B cell (primary cell): ENCODE measurements at regions not wholly inside any gene's neighbourhood (a gene's known extent, or its start where the extent isn't known, plus 50 kb on each side); places are given as distances from the start of the nearest gene placed in this dataset.
"Not testable (repeated sequence)": the region's sequence is repeated elsewhere in the genome, so short reads cannot be mapped to it uniquely, and the experiment has no call there.

Experiments used
- ATAC-seq: fragments of 200-7000 bp; cut with Tn5 transposase; one replicate; pipeline ENCODE4 v1.10.0; 2021; ENCODE audit warnings: low read depth, mild to moderate bottlenecking, moderate number of reproducible peaks, moderate library complexity
- CTCF ChIA-PET: fragments of 350-600 bp; sonication (Branson Sonifier 250); formaldehyde crosslinking; loops from one replicate; lab custom pipeline; 2021; ENCODE audit warnings: antibody characterized with exemption, inconsistent platforms; lab: Charles Lee
- POLR2A ChIA-PET: fragments of 350-600 bp; sonication (Branson Sonifier 250); formaldehyde crosslinking; loops from one replicate; lab custom pipeline; 2021; ENCODE audit warnings: antibody characterized with exemption; lab: Charles Lee
- DNase-seq: peaks from one replicate; pipeline ENCODE4 v3.0.0; 2013
- H2AFZ ChIP-seq: 2 replicates; pipeline ENCODE4 v1.6.1; 2012; ENCODE audit warnings: mild to moderate bottlenecking, low read depth, low read length; ENCODE audit not compliant: insufficient read depth, poor library complexity, severe bottlenecking
- H3K27ac ChIP-seq, 2 donors: 1 replicate in 1 of 2; 2 replicates in 1 of 2; pipeline ENCODE4 v1.5.1; 2012 to 2013; ENCODE audit warnings: low read length in 2 of 2, mild to moderate bottlenecking in 2 of 2, moderate library complexity in 1 of 2
- H3K27me3 ChIP-seq, 4 experiments: fragments of 200-600 bp in 1 of 4; sonication (generic) in 1 of 4; replicated peaks in 1 of 4; 1 replicate in 2 of 4; 2 replicates in 2 of 4; pipeline versions ENCODE4 v1.6.1 to v1.7.0; 2013 to 2016; ENCODE audit warnings: low read length in 3 of 4, mild to moderate bottlenecking in 2 of 4, mixed read lengths in 1 of 4, moderate library complexity in 1 of 4; ENCODE audit not compliant: insufficient read depth in 4 of 4, control insufficient read depth in 3 of 4; ENCODE audit errors: control extremely low read depth in 1 of 4
- H3K36me3 ChIP-seq, 2 experiments: replicated peaks in 1 of 2; 1 replicate in 1 of 2; 2 replicates in 1 of 2; pipeline versions ENCODE4 v1.6.1 to v1.7.1; 2013; ENCODE audit warnings: low read length in 1 of 2; ENCODE audit not compliant: insufficient read depth in 2 of 2, control insufficient read depth in 1 of 2; ENCODE audit errors: control extremely low read depth in 1 of 2, extremely low read depth in 1 of 2
- H3K4me1 ChIP-seq, 2 donors: fragments of 200-600 bp in 1 of 2; sonication (generic) in 1 of 2; 1 replicate in 1 of 2; 2 replicates in 1 of 2; pipeline versions ENCODE4 v1.5.1 to v1.6.1; 2013 to 2017; ENCODE audit warnings: low read length in 2 of 2; ENCODE audit not compliant: control insufficient read depth in 2 of 2, insufficient read depth in 2 of 2
- H3K4me2 ChIP-seq: replicated peaks from 2 replicates; pipeline ENCODE3; 2012; ENCODE audit warnings: mild to moderate bottlenecking, low read depth, low read length; ENCODE audit not compliant: poor library complexity, severe bottlenecking
- H3K4me3 ChIP-seq, 5 experiments: fragments of 200-600 bp in 1 of 5; sonication (generic) in 1 of 5; 1 replicate in 3 of 5; 2 replicates in 2 of 5; pipeline versions ENCODE4 v1.5.1 to v1.7.0; 2011 to 2016; ENCODE audit warnings: low read length in 4 of 5, mild to moderate bottlenecking in 4 of 5, low read depth in 2 of 5, control low read depth in 1 of 5, moderate library complexity in 1 of 5; ENCODE audit not compliant: insufficient read depth in 1 of 5; ENCODE audit errors: control extremely low read depth in 1 of 5, extremely low read depth in 1 of 5
- H3K79me2 ChIP-seq: fragments of 200-600 bp; sonication (generic); one replicate; pipeline ENCODE4 v1.6.0; 2016; ENCODE audit warnings: low read length; ENCODE audit not compliant: control insufficient read depth, insufficient read depth
- H3K9ac ChIP-seq: fragments of 200-600 bp; sonication (generic); 2 replicates; pipeline ENCODE4 v1.6.1; 2017; ENCODE audit warnings: mild to moderate bottlenecking, low read length, moderate library complexity
- H3K9me3 ChIP-seq, 3 donors: one replicate each; pipeline versions ENCODE4 v1.6.1 to v1.7.1; 2013; ENCODE audit warnings: low read length in 2 of 3; ENCODE audit not compliant: control insufficient read depth in 2 of 3, insufficient read depth in 1 of 3; ENCODE audit errors: control extremely low read depth in 1 of 3
- H4K20me1 ChIP-seq: 2 replicates; pipeline ENCODE4 v1.6.0; 2012; ENCODE audit warnings: mild to moderate bottlenecking, low read length; ENCODE audit not compliant: insufficient read depth, control insufficient read depth, poor library complexity, severe bottlenecking
- H3K27ac Mint-ChIP-seq: one replicate; pipeline ENCODE4 v1.8.0; 2021; ENCODE audit warnings: mixed read lengths
- H3K27me3 Mint-ChIP-seq: one replicate; pipeline ENCODE4 v1.8.0; 2021; ENCODE audit warnings: mixed read lengths
- H3K4me1 Mint-ChIP-seq: one replicate; pipeline ENCODE4 v1.8.0; 2021; ENCODE audit warnings: mixed read lengths
- H3K4me3 Mint-ChIP-seq: one replicate; pipeline ENCODE4 v1.8.0; 2021; ENCODE audit warnings: mixed read lengths
- H3K9me3 Mint-ChIP-seq: one replicate; pipeline ENCODE4 v1.8.0; 2022; ENCODE audit warnings: mixed read lengths; ENCODE audit not compliant: insufficient read depth
- CTCF ChIP-seq: fragments of 200-600 bp; IDR thresholded peaks from one replicate; pipeline ENCODE4 v1.8.0; 2022; ENCODE audit warnings: antibody characterized with exemption, mild to moderate bottlenecking
- EZH2 ChIP-seq: IDR thresholded peaks from 2 replicates; pipeline ENCODE4 v1.6.1; 2012; ENCODE audit warnings: borderline replicate concordance, low read depth, mild to moderate bottlenecking, moderate library complexity, low read length; ENCODE audit not compliant: insufficient read depth, poor library complexity, severe bottlenecking
- WGBS: methylation state at CpG from one replicate; pipeline ENCODE4 v1.1.5; 2013; ENCODE audit warnings: missing lambda C conversion rate; ENCODE audit not compliant: insufficient coverage; 5-methylcytosine and 5-hydroxymethylcytosine counted together
- intact Hi-C: fragments of 100-400 bp; cut with micrococcal nuclease; formaldehyde crosslinking; loops from one replicate; pipeline ENCODE4 v1.10.0; 2022

- H3K79me2 ChIP-seq, H3K27ac Mint-ChIP-seq, H3K4me3 Mint-ChIP-seq, intact Hi-C loops, H3K36me3 ChIP-seq, POLR2A ChIA-PET, ATAC-seq, H3K27me3 ChIP-seq, DNase-seq, H3K27ac ChIP-seq, H3K9ac ChIP-seq, CTCF ChIA-PET, H3K4me1 ChIP-seq, H3K4me3 ChIP-seq, H3K4me2 ChIP-seq, H3K4me1 Mint-ChIP-seq, H3K9me3 ChIP-seq, H2AFZ ChIP-seq, H4K20me1 ChIP-seq, H3K9me3 Mint-ChIP-seq, H3K27me3 Mint-ChIP-seq: not testable (repeated sequence)
- WGBS = 50% methylated on average over 2 of the region's 4 CpGs
Measured at GRCh38 chr7:109692613-109693012, 1122.9 kb downstream of the DNAJB9 start.

- no peaks in the 10 kb centered on the region for H4K20me1 ChIP-seq
- no peak for TF ChIP-seq CTCF
- no peak for TF ChIP-seq EZH2
- no peaks in the 10 kb centered on the region for H3K79me2 ChIP-seq
- Mint-ChIP-seq H3K4me1 (no peaks in the 10 kb centered on the region), H3K27ac (no peak overlapping the region), H3K9me3 (peaks cover 4% of the 10 kb centered on the region), H3K27me3 (no peaks in the 10 kb centered on the region), H3K4me3 (no peak overlapping the region)
- H3K4me3 ChIP-seq = no peak overlapping the region
- no CpG with 5 or more reads among the region's 4 CpGs for WGBS
- ChIA-PET POLR2A (no interaction called here), CTCF (no interaction called here)
- no peak overlapping the region for H3K9ac ChIP-seq
- H3K9me3 ChIP-seq = no peaks in the 10 kb centered on the region
- no peak for DNase-seq
- no peaks in the 10 kb centered on the region for H3K36me3 ChIP-seq
- no peaks in the 10 kb centered on the region for H3K27me3 ChIP-seq
- no peak overlapping the region for H3K4me2 ChIP-seq
- H2AFZ ChIP-seq = no peak overlapping the region
- H3K4me1 ChIP-seq = no peaks in the 10 kb centered on the region
- no peak overlapping the region for H3K27ac ChIP-seq
- intact Hi-C loops = no loop called here
- ATAC-seq = no peak
Measured at GRCh38 chr7:109694149-109695071, 1124.7 kb downstream of the DNAJB9 start.
